Activated B cell treated with CpG ODN at 0.5 μM for 24 hours (primary cell): ENCODE measurements at regions not wholly inside any gene's neighbourhood (a gene's known extent, or its start where the extent isn't known, plus 50 kb on each side); places are given as distances from the start of the nearest gene placed in this dataset.

Source experiments
- ATAC-seq: fragments of 200-7000 bp; cut with Tn5 transposase; one replicate; pipeline ENCODE4 v1.10.0; 2021; ENCODE audit warnings: low read depth, mild to moderate bottlenecking, moderate library complexity
- CTCF ChIA-PET: fragments of 350-600 bp; sonication (Branson Sonifier 250); formaldehyde crosslinking; loops from one replicate; lab custom pipeline; 2021; ENCODE audit warnings: antibody characterized with exemption; lab: Charles Lee
- POLR2A ChIA-PET: fragments of 350-600 bp; sonication (Branson Sonifier 250); formaldehyde crosslinking; loops from one replicate; lab custom pipeline; 2021; ENCODE audit warnings: antibody characterized with exemption; lab: Charles Lee
- DNase-seq: peaks from one replicate; pipeline ENCODE4 v3.0.0; 2022
- H3K27ac Mint-ChIP-seq: one replicate; pipeline ENCODE4 v1.8.0; 2020; ENCODE audit warnings: mixed read lengths
- H3K27me3 Mint-ChIP-seq: one replicate; pipeline ENCODE4 v1.8.0; 2021; ENCODE audit warnings: mixed read lengths
- H3K36me3 Mint-ChIP-seq: one replicate; pipeline ENCODE4 v1.8.0; 2021; ENCODE audit warnings: low read depth, mixed read lengths
- H3K4me1 Mint-ChIP-seq: one replicate; pipeline ENCODE4 v1.8.0; 2021; ENCODE audit warnings: mixed read lengths
- H3K4me3 Mint-ChIP-seq: one replicate; pipeline ENCODE4 v1.8.0; 2020; ENCODE audit warnings: mild to moderate bottlenecking, mixed read lengths
- H3K9me3 Mint-ChIP-seq: one replicate; pipeline ENCODE4 v1.8.0; 2020; ENCODE audit warnings: mixed read lengths
- intact Hi-C: fragments of 100-400 bp; cut with micrococcal nuclease; formaldehyde crosslinking; loops from one replicate; pipeline ENCODE4 v1.15.1; 2024
- TF ChIP-seq, protein P1 (sequence below): fragments of 200-600 bp; IDR thresholded peaks from one replicate; pipeline ENCODE4 v1.8.0; 2022; ENCODE audit warnings: antibody characterized with exemption, mild to moderate bottlenecking

DNA sequence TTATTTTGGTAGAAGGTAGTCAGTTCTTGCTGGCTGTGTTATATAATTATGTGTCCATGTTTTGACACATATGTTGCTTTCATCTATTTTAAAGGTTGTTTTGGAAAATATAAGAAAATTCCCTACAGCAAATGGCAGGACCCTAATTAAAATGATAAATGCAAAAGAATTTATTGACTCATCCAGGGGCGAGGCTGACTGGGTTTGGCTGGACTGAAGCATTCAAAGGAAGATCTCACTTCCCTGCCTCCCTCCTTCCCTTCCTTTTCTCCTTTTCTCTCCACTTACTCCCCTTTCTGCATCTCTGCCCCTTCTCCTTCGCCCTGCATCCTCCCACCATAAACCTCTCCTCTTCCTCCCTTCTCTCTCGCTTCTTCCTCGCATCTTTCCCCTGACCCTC, 129.6 kb downstream of the SNAPC1 start:
- TF ChIP-seq, protein P1, sequence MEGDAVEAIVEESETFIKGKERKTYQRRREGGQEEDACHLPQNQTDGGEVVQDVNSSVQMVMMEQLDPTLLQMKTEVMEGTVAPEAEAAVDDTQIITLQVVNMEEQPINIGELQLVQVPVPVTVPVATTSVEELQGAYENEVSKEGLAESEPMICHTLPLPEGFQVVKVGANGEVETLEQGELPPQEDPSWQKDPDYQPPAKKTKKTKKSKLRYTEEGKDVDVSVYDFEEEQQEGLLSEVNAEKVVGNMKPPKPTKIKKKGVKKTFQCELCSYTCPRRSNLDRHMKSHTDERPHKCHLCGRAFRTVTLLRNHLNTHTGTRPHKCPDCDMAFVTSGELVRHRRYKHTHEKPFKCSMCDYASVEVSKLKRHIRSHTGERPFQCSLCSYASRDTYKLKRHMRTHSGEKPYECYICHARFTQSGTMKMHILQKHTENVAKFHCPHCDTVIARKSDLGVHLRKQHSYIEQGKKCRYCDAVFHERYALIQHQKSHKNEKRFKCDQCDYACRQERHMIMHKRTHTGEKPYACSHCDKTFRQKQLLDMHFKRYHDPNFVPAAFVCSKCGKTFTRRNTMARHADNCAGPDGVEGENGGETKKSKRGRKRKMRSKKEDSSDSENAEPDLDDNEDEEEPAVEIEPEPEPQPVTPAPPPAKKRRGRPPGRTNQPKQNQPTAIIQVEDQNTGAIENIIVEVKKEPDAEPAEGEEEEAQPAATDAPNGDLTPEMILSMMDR, result no peak
- DNase-seq, result no peak
- intact Hi-C loops, result loop anchor here (2.0 to 5.0 kb wide), 2 partner anchors 229 to 1650 kb away; partner anchors contain the start of gene PPP2R5E
- H3K36me3 Mint-ChIP-seq, result no peaks in the 10 kb centered on the region
- CTCF ChIA-PET, result interaction anchor here (2.1 to 3.9 kb wide), 3 partner anchors 32 to 235 kb away, joined by 10 to 29 read pairs (median 10); no protein-coding TSS in a partner anchor
- no peak overlapping the region for H3K27ac Mint-ChIP-seq
- no peaks in the 10 kb centered on the region for H3K27me3 Mint-ChIP-seq
- peaks cover 55% of the 10 kb centered on the region for H3K4me1 Mint-ChIP-seq
- ATAC-seq, result no peak
- POLR2A ChIA-PET, result interaction anchor here (0.7 kb wide), 1 partner anchor 18 kb away, joined by 3 read pairs; no protein-coding TSS in a partner anchor
- H3K9me3 Mint-ChIP-seq, result no peaks in the 10 kb centered on the region
- no peak overlapping the region for H3K4me3 Mint-ChIP-seq

DNA sequence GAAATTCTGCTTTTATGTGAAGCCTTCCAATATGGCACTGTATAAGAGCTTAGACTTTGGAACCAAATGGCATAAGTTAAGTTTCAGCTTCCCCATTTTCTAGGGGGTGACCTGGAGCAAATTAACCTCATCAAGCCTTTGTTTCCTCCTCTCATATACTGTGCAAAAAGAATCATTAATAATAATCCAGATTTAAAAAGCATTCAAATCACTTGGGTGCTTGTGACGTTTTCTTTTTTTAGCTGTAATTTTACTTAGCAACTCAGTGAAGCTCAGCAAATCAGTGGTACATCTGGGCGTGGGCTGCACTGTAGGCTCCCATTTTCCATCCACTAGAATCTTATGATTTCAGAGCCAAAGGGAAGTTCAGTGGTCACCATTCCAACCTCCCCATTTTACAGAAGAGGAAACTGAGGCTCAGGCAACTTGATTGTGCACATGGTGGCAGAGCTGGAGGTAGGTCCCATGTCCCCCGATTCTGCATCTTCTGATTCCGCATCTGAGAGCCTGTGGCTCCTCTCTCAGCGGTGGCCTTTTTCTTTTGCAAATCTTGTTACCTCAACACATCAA, 131.2 kb downstream of the SNAPC1 start:
- ChIA-PET CTCF (interaction anchor here (0.8 to 3.9 kb wide), 9 partner anchors 9 to 232 kb away, joined by 3 to 78 read pairs (median 6); no protein-coding TSS in a partner anchor), POLR2A (no interaction called here)
- H3K4me1 Mint-ChIP-seq, result peaks cover 39% of the 10 kb centered on the region
- no peak overlapping the region for H3K4me3 Mint-ChIP-seq
- TF ChIP-seq, protein P1, result no peak
- DNase-seq (no peak), ATAC-seq (no peak)
- H3K36me3 Mint-ChIP-seq, result no peaks in the 10 kb centered on the region
- no peak overlapping the region for H3K27ac Mint-ChIP-seq
- intact Hi-C loops, result loop anchor here (5.0 kb wide), 1 partner anchor 1649 kb away; the partner anchor contains the start of gene PPP2R5E
- H3K27me3 Mint-ChIP-seq, result no peaks in the 10 kb centered on the region
- H3K9me3 Mint-ChIP-seq, result no peaks in the 10 kb centered on the region

- Mint-ChIP-seq H3K9me3 (no peaks in the 10 kb centered on the region), H3K36me3 (no peaks in the 10 kb centered on the region), H3K27ac (no peak overlapping the region), H3K27me3 (no peaks in the 10 kb centered on the region), H3K4me3 (no peak overlapping the region), H3K4me1 (peaks cover 30% of the 10 kb centered on the region)
- TF ChIP-seq, protein P1, result peak; percentile 57
- no peak for ATAC-seq
- POLR2A ChIA-PET, result no interaction called here
- intact Hi-C loops, result loop anchor here (1.0 to 5.0 kb wide), 4 partner anchors 30 to 1648 kb away; partner anchors contain the start of gene PPP2R5E
- DNase-seq, result peak; percentile 30
- CTCF ChIA-PET, result interaction anchor here (0.9 to 3.9 kb wide), 8 partner anchors 29 to 231 kb away, joined by 3 to 78 read pairs (median 6); no protein-coding TSS in a partner anchor
These were observed 132.3 kb downstream of the SNAPC1 start for GRCh38 chr14:61894452-61895077.

DNA sequence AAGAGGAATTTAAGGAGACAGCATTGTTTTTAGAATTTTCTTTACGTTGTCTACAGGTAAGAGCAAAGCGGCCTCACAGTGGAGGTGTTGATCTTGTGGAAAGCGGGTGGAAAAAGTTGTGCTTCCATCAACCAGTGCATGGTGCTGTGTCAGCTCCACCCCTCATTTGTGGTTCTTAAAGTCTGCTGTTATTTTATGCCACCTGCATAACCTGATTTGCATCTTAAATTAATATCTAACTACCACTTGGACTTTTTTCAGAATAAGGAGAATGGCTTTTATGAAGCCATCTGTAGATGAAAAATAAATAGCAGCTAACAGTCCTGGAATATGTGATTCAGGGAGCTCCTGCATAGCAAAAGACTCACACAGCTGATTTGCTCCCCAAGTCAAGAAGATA, 135.1 kb downstream of the SNAPC1 start:
- no peak for ATAC-seq
- no peaks in the 10 kb centered on the region for H3K9me3 Mint-ChIP-seq
- no peak for DNase-seq
- ChIA-PET CTCF (no interaction called here), POLR2A (no interaction called here)
- TF ChIP-seq, protein P1, result no peak
- H3K27ac Mint-ChIP-seq, result no peak overlapping the region
- no peaks in the 10 kb centered on the region for H3K36me3 Mint-ChIP-seq
- no peak overlapping the region for H3K4me3 Mint-ChIP-seq
- H3K27me3 Mint-ChIP-seq, result peaks cover 2% of the 10 kb centered on the region
- peaks cover 11% of the 10 kb centered on the region for H3K4me1 Mint-ChIP-seq
- intact Hi-C loops, result no loop called here

GRCh38 chr14:61898568-61898967, 136.3 kb downstream of the SNAPC1 start:
- H3K27me3 Mint-ChIP-seq, result peaks cover 2% of the 10 kb centered on the region
- ChIA-PET POLR2A (no interaction called here), CTCF (interaction anchor here (1.6 kb wide), 1 partner anchor 228 kb away, joined by 4 read pairs; no protein-coding TSS in a partner anchor)
- DNase-seq (no peak), ATAC-seq (no peak)
- H3K36me3 Mint-ChIP-seq, result no peaks in the 10 kb centered on the region
- no peaks in the 10 kb centered on the region for H3K9me3 Mint-ChIP-seq
- TF ChIP-seq, protein P1, result no peak
- H3K4me3 Mint-ChIP-seq, result no peak overlapping the region
- intact Hi-C loops, result no loop called here
- no peak overlapping the region for H3K27ac Mint-ChIP-seq
- peaks cover 2% of the 10 kb centered on the region for H3K4me1 Mint-ChIP-seq
